HepG2 (cell line): ENCODE measurements at regions not wholly inside any gene's neighbourhood (a gene's known extent, or its start where the extent isn't known, plus 50 kb on each side); places are given as distances from the start of the nearest gene placed in this dataset.

Experiments used
- ATAC-seq: fragments of 200-7000 bp; cut with Tn5 transposase; 3 replicates; pipeline ENCODE4 v1.9.1; 2020; ENCODE audit warnings: mild to moderate bottlenecking, moderate library complexity
- BruUV-seq: library from RNA; stranded (reverse); fragments of 400-500 nt; replicated peaks from 2 replicates; lab custom pipeline; 2021; lab: Mats Ljungman, UMichigan
- CTCF ChIA-PET: fragments of 300-600 bp; formaldehyde crosslinking; extraction: SDS; loops from one replicate; lab custom pipeline; 2021; ENCODE audit warnings: low total read pairs, inconsistent platforms, low intra/inter-chr PET ratio; lab: Yijun Ruan, JAX
- POLR2A ChIA-PET: fragments of 350-600 bp; sonication (Branson Sonifier 250); formaldehyde crosslinking; loops from one replicate; lab custom pipeline; 2020; ENCODE audit warnings: antibody characterized with exemption, inconsistent platforms; lab: Yijun Ruan, JAX
- DNase-seq: peaks from one replicate; pipeline ENCODE4 v3.0.0-alpha.2; 2015; ENCODE audit warnings: low spot score
- FAIRE-seq: peaks from 3 replicates; lab custom pipeline; 2011; peaks lifted over from hg19 to GRCh38; lab: Jason Lieb, UNC
- H2AFZ ChIP-seq: one replicate; pipeline ENCODE4 v1.6.1; 2011; ENCODE audit warnings: low read length, inconsistent platforms
- H3K27ac ChIP-seq: fragments of 300-600 bp; 3 replicates; pipeline ENCODE4 v1.8.0; 2011; ENCODE audit warnings: mixed run types, mild to moderate bottlenecking, mixed read lengths, low read length, inconsistent platforms; ENCODE audit not compliant: insufficient read depth; ENCODE audit errors: extremely low read length
- H3K27me3 ChIP-seq, 2 experiments: fragments of 200-600 bp in 1 of 2; 2 replicates in 1 of 2; 3 replicates in 1 of 2; pipeline versions ENCODE4 v1.6.0 to v1.8.0; 2011; ENCODE audit warnings: low read length in 2 of 2, mild to moderate bottlenecking in 2 of 2, moderate library complexity in 2 of 2, inconsistent platforms in 1 of 2; ENCODE audit not compliant: insufficient read depth in 2 of 2, control insufficient read depth in 1 of 2
- H3K36me3 ChIP-seq, 2 experiments: fragments of 200-600 bp in 1 of 2; replicated peaks in 1 of 2; 2 replicates in 1 of 2; 3 replicates in 1 of 2; pipeline versions ENCODE4 v1.5.1 to v1.8.0; 2011; ENCODE audit warnings: low read length in 2 of 2, inconsistent platforms in 1 of 2; ENCODE audit not compliant: insufficient read depth in 2 of 2, control insufficient read depth in 1 of 2
- H3K4me1 ChIP-seq: 2 replicates; pipeline ENCODE4 v1.5.1; 2012; ENCODE audit warnings: low read length, inconsistent platforms; ENCODE audit not compliant: insufficient read depth
- H3K4me2 ChIP-seq: 2 replicates; pipeline ENCODE4 v1.6.0; 2011; ENCODE audit warnings: low read depth, low read length, inconsistent platforms
- H3K4me3 ChIP-seq, 3 experiments: fragments of 200-600 bp in 1 of 3; sonication (generic), shearing (Covaris generic) in 1 of 3; replicated peaks in 1 of 3; 2 replicates each; pipeline ENCODE4 v1.5.1; 2011 to 2016; ENCODE audit warnings: low read length in 3 of 3, inconsistent platforms in 2 of 3, low read depth in 2 of 3, mild to moderate bottlenecking in 2 of 3, control low read depth in 1 of 3, mixed read lengths in 1 of 3; ENCODE audit not compliant: insufficient read depth in 1 of 3
- H3K79me2 ChIP-seq: one replicate; pipeline ENCODE4 v1.6.1; 2011; ENCODE audit warnings: low read length, inconsistent platforms; ENCODE audit not compliant: insufficient read depth
- H3K9ac ChIP-seq: 2 replicates; pipeline ENCODE4 v1.6.0; 2011; ENCODE audit warnings: mild to moderate bottlenecking, low read depth, low read length, inconsistent platforms; ENCODE audit not compliant: insufficient read depth
- H3K9me3 ChIP-seq: 2 replicates; pipeline ENCODE4 v1.5.1; 2012; ENCODE audit warnings: mild to moderate bottlenecking, low read length
- H4K20me1 ChIP-seq: 2 replicates; pipeline ENCODE4 v1.6.0; 2011; ENCODE audit warnings: inconsistent platforms, mild to moderate bottlenecking, low read length, moderate library complexity; ENCODE audit not compliant: insufficient read depth
- AHR ChIP-seq: IDR thresholded peaks from 2 replicates; pipeline ENCODE4 v1.6.1; 2018; ENCODE audit warnings: missing genetic modification reagents, missing compliant biosample characterization
- BRD4 ChIP-seq: sonication (generic); formaldehyde crosslinking; IDR thresholded peaks from 2 replicates; pipeline ENCODE4 v1.4.0; 2020; ENCODE audit warnings: missing genetic modification reagents
- CCAR2 ChIP-seq: fragments of 200-400 bp; formaldehyde crosslinking; optimal IDR thresholded peaks from 2 replicates; pipeline ENCODE3; 2018; ENCODE audit warnings: low read depth, mild to moderate bottlenecking, low read length, moderate library complexity
- CREB1 ChIP-seq, 2 experiments: fragments of 450-650 bp in 1 of 2; IDR thresholded peaks; 2 replicates each; pipeline ENCODE4 v1.6.1; 2016 to 2017; ENCODE audit warnings: control low read depth in 1 of 2, mild to moderate bottlenecking in 1 of 2, missing compliant biosample characterization in 1 of 2, missing genetic modification characterization in 1 of 2
- FOXM1 ChIP-seq: sonication (generic); formaldehyde crosslinking; IDR thresholded peaks from 2 replicates; pipeline ENCODE4 v1.5.0; 2020; ENCODE audit warnings: missing genetic modification reagents
- MAFG ChIP-seq: sonication (generic); formaldehyde crosslinking; IDR thresholded peaks from 2 replicates; pipeline ENCODE4 v1.5.1; 2020; ENCODE audit warnings: mild to moderate bottlenecking, missing genetic modification reagents
- POLR2G ChIP-seq: fragments of 200-400 bp; formaldehyde crosslinking; IDR thresholded peaks from 2 replicates; pipeline ENCODE4 v1.6.1; 2018; ENCODE audit warnings: mild to moderate bottlenecking, low read depth, low read length, moderate library complexity
- RBAK ChIP-seq: sonication (generic); formaldehyde crosslinking; IDR thresholded peaks from 2 replicates; pipeline ENCODE4 v1.5.1; 2020; ENCODE audit warnings: mild to moderate bottlenecking, missing genetic modification reagents
- RBM22 ChIP-seq: fragments of 200-400 bp; formaldehyde crosslinking; optimal IDR thresholded peaks from 2 replicates; pipeline ENCODE3; 2017; ENCODE audit warnings: mild to moderate bottlenecking, low read length, moderate library complexity
- RNF2 ChIP-seq: fragments of 450-650 bp; conservative IDR thresholded peaks from 2 replicates; pipeline ENCODE4 v1.6.1; 2016; ENCODE audit warnings: low read depth
- SPEN ChIP-seq: sonication (generic); formaldehyde crosslinking; IDR thresholded peaks from 2 replicates; pipeline ENCODE4 v1.5.1; 2020; ENCODE audit warnings: low read depth, mild to moderate bottlenecking, missing genetic modification reagents
- ZBTB1 ChIP-seq: sonication (generic); formaldehyde crosslinking; IDR thresholded peaks from 2 replicates; pipeline ENCODE4 v1.4.0; 2020; ENCODE audit warnings: missing genetic modification reagents, borderline replicate concordance
- ZNF124 ChIP-seq: sonication (generic); formaldehyde crosslinking; IDR thresholded peaks from 2 replicates; pipeline ENCODE4 v1.4.0; 2020; ENCODE audit warnings: missing genetic modification reagents
- ZNF207 ChIP-seq: fragments of 450-650 bp; IDR thresholded peaks from 2 replicates; pipeline ENCODE4 v1.6.1; 2016; ENCODE audit warnings: antibody characterized with exemption, borderline replicate concordance
- ZNF30 ChIP-seq: sonication (generic); formaldehyde crosslinking; IDR thresholded peaks from 2 replicates; pipeline ENCODE4 v1.5.0; 2020; ENCODE audit warnings: mild to moderate bottlenecking, missing genetic modification reagents
- ZNF567 ChIP-seq: sonication (generic); formaldehyde crosslinking; IDR thresholded peaks from 2 replicates; pipeline ENCODE4 v1.8.1; 2023; ENCODE audit warnings: mild to moderate bottlenecking, missing genetic modification reagents, borderline replicate concordance
- ZNF569 ChIP-seq: sonication (generic); formaldehyde crosslinking; IDR thresholded peaks from 2 replicates; pipeline ENCODE4 v1.5.0; 2020; ENCODE audit warnings: mild to moderate bottlenecking, missing genetic modification reagents, moderate library complexity, borderline replicate concordance
- ZNF670 ChIP-seq: sonication (generic); formaldehyde crosslinking; IDR thresholded peaks from 2 replicates; pipeline ENCODE4 v1.8.0; 2022; ENCODE audit warnings: mild to moderate bottlenecking, missing genetic modification reagents, borderline replicate concordance
- ZNF672 ChIP-seq: sonication (generic); formaldehyde crosslinking; IDR thresholded peaks from 2 replicates; pipeline ENCODE4 v1.8.1; 2022; ENCODE audit warnings: missing genetic modification reagents
- WGBS: methylation state at CpG from one replicate; pipeline ENCODE4 v1.1.6; 2017; ENCODE audit warnings: low lambda C conversion rate; 5-methylcytosine and 5-hydroxymethylcytosine counted together
- in situ Hi-C: cut with HindIII; loops from 2 replicates; pipeline ENCODE4 v1.10.0; 2017; ENCODE audit warnings: low pct_unique_long_range_greater_than_20kb; ENCODE audit not compliant: extremely low pct_ligation_motif_present
- intact Hi-C: fragments of 100-400 bp; cut with micrococcal nuclease; formaldehyde crosslinking; loops from one replicate; pipeline ENCODE4 v1.10.0; 2022; ENCODE audit not compliant: unreplicated experiment
- TF ChIP-seq, protein P1 (sequence below): sonication (generic); formaldehyde crosslinking; IDR thresholded peaks from 2 replicates; pipeline ENCODE4 v1.8.0; 2022; ENCODE audit warnings: mild to moderate bottlenecking, missing genetic modification reagents; ENCODE audit not compliant: insufficient replicate concordance

DNA sequence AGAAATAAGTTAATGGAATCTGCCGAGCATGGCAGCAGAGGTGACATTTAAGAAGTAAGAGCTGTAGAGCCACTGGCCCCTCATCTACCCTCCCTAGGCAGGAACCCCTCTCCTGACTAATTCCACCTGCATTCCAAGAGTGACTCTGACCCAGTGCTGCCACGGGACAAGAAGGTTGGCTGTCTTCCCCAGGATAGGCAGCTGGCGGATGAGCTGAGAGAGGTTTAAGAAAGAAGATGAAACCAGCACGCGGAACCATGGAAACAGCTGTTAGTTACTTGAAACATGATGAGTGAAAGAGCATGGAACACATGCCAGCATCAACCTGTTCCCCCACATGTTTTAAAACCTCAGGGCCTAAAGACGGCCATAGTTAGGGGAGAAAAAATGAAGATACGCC is 74.1 kb downstream of the RND3 start:
- Histone ChIP-seq H4K20me1 (no peaks in the 10 kb centered on the region), H3K79me2 (no peaks in the 10 kb centered on the region), H3K36me3 (no peaks in the 10 kb centered on the region), H3K9ac (no peak overlapping the region), H2AFZ (no peak overlapping the region), H3K4me1 (no peaks in the 10 kb centered on the region), H3K27ac (no peak overlapping the region), H3K9me3 (peaks cover 25% of the 10 kb centered on the region; the same call in 1 of the 2 replicates), H3K4me3 (no peak overlapping the region), H3K27me3 (no peaks in the 10 kb centered on the region), H3K4me2 (no peak overlapping the region)
- no peak for TF ChIP-seq RBAK (CRISPR knock-in tag)
- no peak for TF ChIP-seq ZBTB1
- TF ChIP-seq ZNF124 (CRISPR knock-in tag) = no peak
- TF ChIP-seq MAFG (CRISPR knock-in tag) = no peak
- TF ChIP-seq FOXM1 = no peak
- TF ChIP-seq SPEN (CRISPR knock-in tag) = no peak
- TF ChIP-seq, protein P1, sequence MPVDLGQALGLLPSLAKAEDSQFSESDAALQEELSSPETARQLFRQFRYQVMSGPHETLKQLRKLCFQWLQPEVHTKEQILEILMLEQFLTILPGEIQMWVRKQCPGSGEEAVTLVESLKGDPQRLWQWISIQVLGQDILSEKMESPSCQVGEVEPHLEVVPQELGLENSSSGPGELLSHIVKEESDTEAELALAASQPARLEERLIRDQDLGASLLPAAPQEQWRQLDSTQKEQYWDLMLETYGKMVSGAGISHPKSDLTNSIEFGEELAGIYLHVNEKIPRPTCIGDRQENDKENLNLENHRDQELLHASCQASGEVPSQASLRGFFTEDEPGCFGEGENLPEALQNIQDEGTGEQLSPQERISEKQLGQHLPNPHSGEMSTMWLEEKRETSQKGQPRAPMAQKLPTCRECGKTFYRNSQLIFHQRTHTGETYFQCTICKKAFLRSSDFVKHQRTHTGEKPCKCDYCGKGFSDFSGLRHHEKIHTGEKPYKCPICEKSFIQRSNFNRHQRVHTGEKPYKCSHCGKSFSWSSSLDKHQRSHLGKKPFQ (CRISPR knock-in tag) = no peak
- TF ChIP-seq ZNF567 (CRISPR knock-in tag) = no peak
- TF ChIP-seq ZNF672 (CRISPR knock-in tag) = no peak
- TF ChIP-seq CCAR2 = no peak
- TF ChIP-seq BRD4 (CRISPR knock-in tag) = no peak
- no peak for TF ChIP-seq AHR (CRISPR knock-in tag)
- no peak for TF ChIP-seq POLR2G
- TF ChIP-seq ZNF670 (CRISPR knock-in tag) = no peak
- TF ChIP-seq ZNF569 (CRISPR knock-in tag) = no peak
- no peak for TF ChIP-seq ZNF30 (CRISPR knock-in tag)
- TF ChIP-seq RBM22 = no peak
- TF ChIP-seq RNF2 = no peak
- no peak for TF ChIP-seq ZNF207
- TF ChIP-seq CREB1 (IDR thresholded peaks at IDR 0.05) = no peak
- TF ChIP-seq CREB1 (CRISPR knock-in tag; IDR thresholded peaks at IDR 0.05) = no peak
- in situ Hi-C loops = no loop called here
- WGBS = 62% methylated on average over 7 of the region's 7 CpGs
- intact Hi-C loops = no loop called here
- FAIRE-seq = no peak
- no peak for DNase-seq
- ChIA-PET CTCF (no interaction called here), POLR2A (no interaction called here)
- ATAC-seq = no peak
- BruUV-seq = no TSS peak
